Gastroesophageal sphincter (tissue), 3 donors: ENCODE measurements at regions not wholly inside any gene's neighbourhood (a gene's known extent, or its start where the extent isn't known, plus 50 kb on each side); places are given as distances from the start of the nearest gene placed in this dataset.

Experiments used
- CTCF ChIP-seq, 4 experiments: fragments of 200-600 bp in 2 of 4; fragments of 450-650 bp in 2 of 4; sonication (generic) in 1 of 4; IDR thresholded peaks; one replicate each; pipeline ENCODE4 v1.5.1; 2017 to 2019; ENCODE audit warnings: antibody characterized with exemption in 4 of 4, mild to moderate bottlenecking in 2 of 4, moderate library complexity in 2 of 4
- EP300 ChIP-seq: sonication (generic); formaldehyde crosslinking; IDR thresholded peaks from one replicate; pipeline ENCODE4 v1.6.1; 2017; ENCODE audit warnings: antibody characterized with exemption, mild to moderate bottlenecking
- POLR2A ChIP-seq, 2 donors: fragments of 450-650 bp; IDR thresholded peaks; one replicate each; pipeline ENCODE4 v1.6.1; 2017; ENCODE audit warnings: antibody characterized with exemption in 2 of 2, mild to moderate bottlenecking in 2 of 2, moderate library complexity in 1 of 2
- POLR2AphosphoS5 ChIP-seq: sonication (generic); formaldehyde crosslinking; IDR thresholded peaks from one replicate; pipeline ENCODE4 v1.6.1; 2017; ENCODE audit warnings: antibody characterized with exemption

- TF ChIP-seq CTCF (IDR thresholded peaks at IDR 0.05) = no peak
- no peak for TF ChIP-seq POLR2A (IDR thresholded peaks at IDR 0.05)
- TF ChIP-seq POLR2AphosphoS5 = no peak
- TF ChIP-seq EP300 = no peak
Observed at GRCh38 chr6:54037277-54037779, 73.9 kb upstream of the MLIP start.
